ENCODE measurements at regions not wholly inside any gene's neighbourhood (a gene's known extent, or its start where the extent isn't known, plus 50 kb on each side); places are given as distances from the start of the nearest gene placed in this dataset.

DNA sequence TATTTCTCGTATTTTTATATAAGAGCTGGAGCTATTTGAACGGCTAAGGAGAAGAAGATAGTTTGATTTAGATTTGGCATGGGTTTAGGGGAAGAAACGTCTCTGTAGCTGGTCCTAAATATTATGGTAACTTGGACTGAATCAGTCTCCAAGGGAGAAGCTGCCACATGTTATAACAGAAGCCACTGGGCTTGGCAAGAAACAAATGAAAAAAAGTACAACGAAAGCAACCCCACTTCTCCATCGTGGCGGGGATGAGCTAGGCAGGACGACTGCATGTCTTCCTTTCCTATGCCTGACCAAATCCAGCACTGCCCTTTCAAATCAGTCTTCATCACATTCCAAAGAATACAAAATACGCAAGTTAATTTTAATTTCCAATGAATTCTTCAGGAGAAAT is 196.7 kb upstream of the KLF14 start:
- peaks cover 61% of the 10 kb centered on the region for H3K36me3 Mint-ChIP-seq (ENCODE audit: low read depth)
- H3K27ac Mint-ChIP-seq = peak overlapping the region; percentile 40
- ATAC-seq (no peak), DNase-seq (no peak)
- POLR2A ChIA-PET = interaction anchor here (0.6 to 2.3 kb wide), 7 partner anchors 8 to 33 kb away, joined by 3 to 14 read pairs (median 5); no protein-coding TSS in a partner anchor
- CTCF ChIA-PET = interaction anchor here (0.9 to 4.7 kb wide), 12 partner anchors 8 to 110 kb away, joined by 3 to 24 read pairs (median 4); no protein-coding TSS in a partner anchor
- H3K27me3 Mint-ChIP-seq (ENCODE audit: low read depth) = no peaks in the 10 kb centered on the region
- no peaks in the 10 kb centered on the region for H3K9me3 Mint-ChIP-seq (ENCODE audit: insufficient read depth)
- H3K4me1 Mint-ChIP-seq (ENCODE audit: low read depth) = peaks cover 61% of the 10 kb centered on the region
- no peak overlapping the region for H3K4me3 Mint-ChIP-seq

- Mint-ChIP-seq H3K4me3 (no peak overlapping the region), H3K27ac (peak overlapping the region; percentile 40), H3K27me3 (ENCODE audit: low read depth) (no peaks in the 10 kb centered on the region), H3K4me1 (ENCODE audit: low read depth) (peaks cover 61% of the 10 kb centered on the region), H3K9me3 (ENCODE audit: insufficient read depth) (no peaks in the 10 kb centered on the region), H3K36me3 (ENCODE audit: low read depth) (peaks cover 62% of the 10 kb centered on the region)
- ChIA-PET CTCF (interaction anchor here (1.0 to 4.7 kb wide), 11 partner anchors 8 to 109 kb away, joined by 3 to 24 read pairs (median 4); no protein-coding TSS in a partner anchor), POLR2A (interaction anchor here (0.6 to 2.3 kb wide), 7 partner anchors 9 to 34 kb away, joined by 3 to 14 read pairs (median 5); no protein-coding TSS in a partner anchor)
- DNase-seq (no peak), ATAC-seq (no peak)
These were observed 197.4 kb upstream of the KLF14 start for GRCh38 chr7:130931423-130931822.

DNA sequence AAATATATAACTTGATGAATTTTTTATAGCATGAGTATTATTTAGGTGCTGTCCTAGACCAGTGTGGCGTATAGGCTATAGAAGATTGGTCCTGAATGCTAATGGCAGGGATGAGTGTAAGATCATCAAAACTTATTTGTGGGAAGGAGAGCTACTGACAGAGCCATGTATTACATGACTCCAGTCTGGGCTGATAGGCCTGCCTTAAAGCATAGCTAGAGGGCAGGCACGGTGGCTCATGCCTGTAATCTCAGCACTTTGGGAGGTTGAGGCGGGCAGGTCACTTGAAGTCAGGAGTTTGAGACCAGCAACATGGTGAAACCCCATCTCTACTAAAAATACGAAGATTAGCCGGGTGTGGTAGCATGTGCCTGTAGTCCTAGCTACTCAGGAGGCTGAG is 198.1 kb upstream of the KLF14 start:
- H3K4me1 Mint-ChIP-seq (ENCODE audit: low read depth) = peaks cover 62% of the 10 kb centered on the region
- ATAC-seq (no peak), DNase-seq (no peak)
- H3K27ac Mint-ChIP-seq = peak overlapping the region; percentile 40
- no peak overlapping the region for H3K4me3 Mint-ChIP-seq
- no peaks in the 10 kb centered on the region for H3K9me3 Mint-ChIP-seq (ENCODE audit: insufficient read depth)
- ChIA-PET CTCF (interaction anchor here (1.1 to 4.7 kb wide), 6 partner anchors 10 to 50 kb away, joined by 3 to 24 read pairs (median 8); no protein-coding TSS in a partner anchor), POLR2A (interaction anchor here (1.4 to 2.0 kb wide), 3 partner anchors 9 to 35 kb away, joined by 3 to 7 read pairs (median 3); no protein-coding TSS in a partner anchor)
- H3K36me3 Mint-ChIP-seq (ENCODE audit: low read depth) = peaks cover 66% of the 10 kb centered on the region
- H3K27me3 Mint-ChIP-seq (ENCODE audit: low read depth) = no peaks in the 10 kb centered on the region

DNA sequence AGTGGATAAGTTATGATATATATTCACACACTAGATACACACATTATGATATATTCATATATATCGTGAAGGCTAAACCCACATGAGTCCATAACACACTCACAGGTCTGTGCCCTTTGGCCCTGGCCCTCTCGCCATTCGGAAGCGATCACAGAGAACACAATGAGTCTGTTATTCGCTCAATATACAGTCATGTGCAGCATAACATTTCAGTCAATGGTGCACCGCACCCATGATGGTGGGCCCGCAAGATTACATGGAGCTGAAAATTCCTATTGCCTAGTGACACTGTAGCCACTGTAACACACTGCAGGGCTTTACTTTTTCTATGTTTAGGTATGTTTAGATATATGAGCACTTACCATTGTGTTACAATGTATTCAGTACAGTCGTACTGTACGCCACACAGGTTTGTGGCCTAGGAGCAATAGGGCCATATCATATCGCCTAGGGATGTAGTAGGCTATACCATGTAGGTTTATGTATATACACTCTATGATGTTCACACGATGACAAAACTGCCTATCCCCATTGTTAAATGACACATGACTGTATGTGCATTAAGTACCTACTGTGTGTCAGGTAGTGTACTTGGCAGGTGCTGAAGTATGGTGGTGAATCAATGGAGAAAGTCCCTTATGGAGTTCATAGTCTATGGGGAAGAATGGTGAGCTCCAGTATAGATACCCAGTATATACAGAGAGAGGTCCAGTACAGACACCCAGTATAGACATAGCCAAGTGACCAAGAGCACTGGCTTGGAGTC is 198.8 kb upstream of the KLF14 start:
- Mint-ChIP-seq H3K4me3 (no peak overlapping the region), H3K27ac (no peak overlapping the region), H3K36me3 (ENCODE audit: low read depth) (peaks cover 60% of the 10 kb centered on the region), H3K4me1 (ENCODE audit: low read depth) (peaks cover 58% of the 10 kb centered on the region), H3K9me3 (ENCODE audit: insufficient read depth) (no peaks in the 10 kb centered on the region), H3K27me3 (ENCODE audit: low read depth) (no peaks in the 10 kb centered on the region)
- POLR2A ChIA-PET = interaction anchor here (2.0 kb wide), 1 partner anchor 23 kb away, joined by 7 read pairs; no protein-coding TSS in a partner anchor
- DNase-seq (no peak), ATAC-seq (no peak)
- CTCF ChIA-PET = interaction anchor here (1.1 to 1.7 kb wide), 3 partner anchors 14 to 49 kb away, joined by 3 to 12 read pairs (median 5); no protein-coding TSS in a partner anchor

DNA sequence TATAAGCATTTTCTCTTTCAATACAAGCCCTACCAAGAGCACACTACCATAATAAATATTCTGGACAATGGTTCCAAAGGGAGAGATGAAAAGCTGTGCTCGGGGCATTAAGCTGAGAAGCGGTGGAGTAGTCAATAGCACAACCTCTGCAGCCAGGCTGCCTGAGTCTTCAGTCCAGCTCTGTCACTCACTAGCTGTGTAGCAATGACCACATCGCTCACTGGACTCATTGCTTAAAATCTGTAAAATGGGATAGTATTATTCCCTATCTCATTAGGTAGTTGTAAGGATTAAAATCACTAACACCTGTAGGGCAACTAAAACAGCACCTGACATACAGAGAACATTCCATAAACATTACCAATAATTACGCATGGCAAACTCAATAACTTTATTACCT is 199.9 kb upstream of the KLF14 start:
- no peaks in the 10 kb centered on the region for H3K27me3 Mint-ChIP-seq (ENCODE audit: low read depth)
- POLR2A ChIA-PET = interaction anchor here (0.9 to 1.3 kb wide), 3 partner anchors 20 to 21 kb away, joined by 3 to 5 read pairs (median 3); no protein-coding TSS in a partner anchor
- no peaks in the 10 kb centered on the region for H3K9me3 Mint-ChIP-seq (ENCODE audit: insufficient read depth)
- peaks cover 56% of the 10 kb centered on the region for H3K4me1 Mint-ChIP-seq (ENCODE audit: low read depth)
- H3K4me3 Mint-ChIP-seq = no peak overlapping the region
- peaks cover 60% of the 10 kb centered on the region for H3K36me3 Mint-ChIP-seq (ENCODE audit: low read depth)
- ATAC-seq (no peak), DNase-seq (no peak)
- CTCF ChIA-PET = interaction anchor here (1.2 kb wide), 1 partner anchor 37 kb away, joined by 3 read pairs; no protein-coding TSS in a partner anchor
- no peak overlapping the region for H3K27ac Mint-ChIP-seq

DNA sequence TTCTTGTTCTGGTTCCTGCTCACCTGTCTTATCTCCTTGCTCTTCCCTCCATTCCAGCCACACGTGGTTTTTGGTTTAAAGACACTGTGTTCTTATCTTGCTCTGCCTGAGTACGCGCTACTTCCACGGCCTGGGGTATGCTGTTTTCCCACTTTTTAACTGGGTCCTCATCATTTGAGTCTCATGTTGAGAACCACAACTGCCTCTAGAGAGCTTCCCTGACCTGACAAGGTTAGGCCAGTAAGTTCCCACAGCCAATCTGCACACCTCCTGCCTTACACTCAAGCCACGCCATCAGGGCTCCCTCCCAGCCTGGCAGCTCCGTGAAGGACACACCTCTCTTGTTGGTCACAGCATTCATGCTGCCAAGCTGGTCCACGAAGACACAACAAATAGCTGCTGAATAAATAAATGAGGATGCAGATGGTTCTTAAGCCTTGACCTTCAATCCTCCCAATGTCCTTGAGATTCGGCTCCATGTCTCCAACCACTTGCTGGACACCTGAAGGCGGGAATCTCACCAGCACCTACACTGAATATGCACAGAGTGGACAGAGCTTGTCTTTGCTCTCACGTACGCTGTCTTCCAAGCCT is 201.7 kb upstream of the KLF14 start:
- Mint-ChIP-seq H3K36me3 (ENCODE audit: low read depth) (peaks cover 61% of the 10 kb centered on the region), H3K27me3 (ENCODE audit: low read depth) (no peaks in the 10 kb centered on the region), H3K9me3 (ENCODE audit: insufficient read depth) (no peaks in the 10 kb centered on the region), H3K27ac (peak overlapping the region; percentile 53), H3K4me1 (ENCODE audit: low read depth) (peaks cover 57% of the 10 kb centered on the region), H3K4me3 (no peak overlapping the region)
- DNase-seq (no peak), ATAC-seq (no peak)
- ChIA-PET CTCF (interaction anchor here (0.7 to 1.8 kb wide), 4 partner anchors 11 to 39 kb away, joined by 3 to 7 read pairs (median 5); no protein-coding TSS in a partner anchor), POLR2A (interaction anchor here (1.3 kb wide), 1 partner anchor 13 kb away, joined by 3 read pairs; no protein-coding TSS in a partner anchor)

DNA sequence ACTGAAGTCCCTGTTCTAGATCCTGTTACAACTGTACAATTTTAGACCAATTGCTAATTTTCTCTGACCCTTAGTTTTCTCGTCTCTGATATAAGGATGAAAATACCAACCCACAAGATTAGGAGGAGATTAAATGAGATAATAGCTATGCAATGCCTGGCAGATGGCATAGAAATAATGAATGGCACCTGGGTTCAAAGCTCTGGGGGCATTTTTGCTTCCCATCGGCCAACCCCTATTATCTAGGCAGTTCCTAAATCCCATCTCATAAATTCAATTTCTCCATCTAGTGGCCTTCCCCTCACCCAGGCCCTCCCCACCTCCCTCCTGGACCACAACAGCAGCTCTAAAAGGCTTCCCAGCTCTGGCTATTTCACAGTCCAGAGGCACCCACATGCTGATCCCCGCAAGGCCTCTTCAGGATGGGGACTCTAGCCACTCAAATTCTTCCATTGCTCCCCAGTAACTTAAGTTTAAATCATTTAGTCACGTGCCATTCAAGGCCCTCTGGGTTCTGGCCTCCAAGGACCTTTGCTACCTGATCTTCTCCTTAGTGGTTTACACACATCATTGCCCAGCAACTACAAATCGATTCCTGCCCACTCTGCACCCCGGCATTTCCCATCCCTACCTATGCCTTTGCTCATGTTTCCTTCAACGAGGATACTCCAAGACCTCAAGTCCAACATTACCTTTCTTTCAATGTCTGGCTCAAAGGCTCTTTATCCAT is 202.4 kb upstream of the KLF14 start:
- ATAC-seq = no peak
- Mint-ChIP-seq H3K4me1 (ENCODE audit: low read depth) (peaks cover 57% of the 10 kb centered on the region), H3K9me3 (ENCODE audit: insufficient read depth) (no peaks in the 10 kb centered on the region), H3K36me3 (ENCODE audit: low read depth) (peaks cover 64% of the 10 kb centered on the region), H3K27ac (peak overlapping the region; percentile 53), H3K27me3 (ENCODE audit: low read depth) (no peaks in the 10 kb centered on the region), H3K4me3 (no peak overlapping the region)
- DNase-seq = no peak
- ChIA-PET POLR2A (interaction anchor here (1.0 to 1.3 kb wide), 2 partner anchors 8 to 14 kb away, joined by 3 read pairs; no protein-coding TSS in a partner anchor), CTCF (interaction anchor here (1.2 to 1.8 kb wide), 5 partner anchors 10 to 46 kb away, joined by 4 to 9 read pairs (median 5); no protein-coding TSS in a partner anchor)

DNA sequence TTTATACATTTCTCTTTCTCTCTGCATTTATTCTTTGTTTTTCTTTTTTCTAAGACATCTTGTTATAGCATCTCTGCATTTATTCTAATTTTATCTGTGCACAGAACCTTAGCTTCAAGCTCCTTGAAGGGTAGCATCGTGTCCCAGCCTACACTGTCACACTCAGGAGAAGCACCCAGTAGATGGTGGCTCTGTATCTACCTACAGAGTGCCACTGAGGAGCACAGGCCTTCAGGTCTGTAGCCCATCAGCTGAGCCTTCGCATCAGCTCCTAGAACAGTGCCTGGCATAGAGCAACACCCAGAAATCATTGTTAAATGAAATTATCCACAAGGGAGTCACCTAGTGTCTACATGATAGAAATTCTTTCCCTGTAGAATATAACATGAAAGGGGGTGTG is 203.0 kb upstream of the KLF14 start:
- H3K27me3 Mint-ChIP-seq (ENCODE audit: low read depth) = no peaks in the 10 kb centered on the region
- H3K4me1 Mint-ChIP-seq (ENCODE audit: low read depth) = peaks cover 59% of the 10 kb centered on the region

DNA sequence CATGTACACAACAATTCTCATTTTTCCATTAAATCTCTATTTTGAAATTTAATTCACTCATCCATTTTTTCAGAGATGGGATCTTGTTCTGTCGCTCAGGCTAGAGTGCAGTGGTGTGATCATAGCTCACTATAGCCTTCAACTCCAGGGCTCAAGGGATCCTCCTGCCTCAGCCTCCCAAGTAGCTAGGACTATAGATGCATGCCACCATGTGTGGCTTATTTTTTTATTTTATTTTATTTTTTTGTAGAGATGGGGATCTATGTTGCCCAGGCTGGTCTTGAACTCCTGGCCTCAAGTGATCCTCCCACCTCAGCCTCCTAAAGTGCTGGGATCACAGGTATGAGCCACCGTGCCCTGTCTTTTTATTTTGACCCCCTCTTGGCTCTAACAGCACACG is 203.8 kb upstream of the KLF14 start:
- CTCF ChIA-PET = interaction anchor here (0.9 to 4.1 kb wide), 10 partner anchors 7 to 103 kb away, joined by 3 to 17 read pairs (median 4); no protein-coding TSS in a partner anchor
- Mint-ChIP-seq H3K4me1 (ENCODE audit: low read depth) (peaks cover 68% of the 10 kb centered on the region), H3K4me3 (no peak overlapping the region), H3K27me3 (ENCODE audit: low read depth) (no peaks in the 10 kb centered on the region), H3K27ac (peak overlapping the region; percentile 80), H3K36me3 (ENCODE audit: low read depth) (peaks cover 76% of the 10 kb centered on the region), H3K9me3 (ENCODE audit: insufficient read depth) (no peaks in the 10 kb centered on the region)
- no peak for DNase-seq
- ATAC-seq = no peak
- POLR2A ChIA-PET = interaction anchor here (0.7 to 2.3 kb wide), 6 partner anchors 10 to 168 kb away, joined by 3 to 15 read pairs (median 3); no protein-coding TSS in a partner anchor

More for the DNA sequence above, 203.0 kb upstream of the KLF14 start:
- DNase-seq (no peak), ATAC-seq (no peak)
- peaks cover 69% of the 10 kb centered on the region for H3K36me3 Mint-ChIP-seq (ENCODE audit: low read depth)
- peak overlapping the region; percentile 53 for H3K27ac Mint-ChIP-seq
- H3K4me3 Mint-ChIP-seq = no peak overlapping the region
- ChIA-PET CTCF (interaction anchor here (0.9 to 2.1 kb wide), 9 partner anchors 9 to 103 kb away, joined by 3 to 11 read pairs (median 5); no protein-coding TSS in a partner anchor), POLR2A (interaction anchor here (0.8 to 2.3 kb wide), 3 partner anchors 8 to 169 kb away, joined by 3 to 7 read pairs (median 3); no protein-coding TSS in a partner anchor)
- no peaks in the 10 kb centered on the region for H3K9me3 Mint-ChIP-seq (ENCODE audit: insufficient read depth)

GRCh38 chr7:130938661-130939060 is 204.7 kb upstream of the KLF14 start:
- CTCF ChIA-PET = interaction anchor here (0.6 to 4.1 kb wide), 10 partner anchors 8 to 103 kb away, joined by 3 to 17 read pairs (median 6); no protein-coding TSS in a partner anchor
- Mint-ChIP-seq H3K36me3 (ENCODE audit: low read depth) (peaks cover 77% of the 10 kb centered on the region), H3K9me3 (ENCODE audit: insufficient read depth) (no peaks in the 10 kb centered on the region), H3K27ac (peak overlapping the region; percentile 80), H3K4me3 (no peak overlapping the region), H3K4me1 (ENCODE audit: low read depth) (peaks cover 76% of the 10 kb centered on the region), H3K27me3 (ENCODE audit: low read depth) (no peaks in the 10 kb centered on the region)
- ATAC-seq = peak; percentile 50
- POLR2A ChIA-PET = interaction anchor here (1.0 to 2.3 kb wide), 7 partner anchors 9 to 24 kb away, joined by 3 to 15 read pairs (median 3); no protein-coding TSS in a partner anchor
- no peak for DNase-seq

Data from activated CD8-positive, alpha-beta T cell treated with anti-CD3 and anti-CD28 coated beads, Interleukin-2, amount 10 ng/mL, durations not matched to agents 7 days and 5 days (primary cell).